HG03342 (cell line): ENCODE measurements at regions not wholly inside any gene's neighbourhood (a gene's known extent, or its start where the extent isn't known, plus 50 kb on each side); places are given as distances from the start of the nearest gene placed in this dataset.

Experiments used
- ATAC-seq: cut with Tn5 transposase; IDR thresholded peaks from one replicate; pipeline ENCODE4 v1.9.1; 2021; ENCODE audit warnings: mild to moderate bottlenecking, moderate library complexity; ENCODE audit not compliant: unreplicated experiment

- ATAC-seq: no peak
Observed at GRCh38 chr13:106384516-106384915, 150.9 kb downstream of the EFNB2 start.

GRCh38 chr13:106383791-106384190 is 151.7 kb downstream of the EFNB2 start:
- ATAC-seq: no peak

GRCh38 chr13:106382534-106382933 is 152.9 kb downstream of the EFNB2 start:
- ATAC-seq: no peak

GRCh38 chr13:106381091-106381490 is 154.4 kb downstream of the EFNB2 start:
- no peak for ATAC-seq

- ATAC-seq: no peak
Observed at GRCh38 chr13:106377931-106378662, 157.4 kb downstream of the EFNB2 start.

GRCh38 chr13:106377341-106377740 is 158.1 kb downstream of the EFNB2 start:
- no peak for ATAC-seq

GRCh38 chr13:106376401-106377112 is 158.9 kb downstream of the EFNB2 start:
- ATAC-seq: no peak

GRCh38 chr13:106375085-106375484 is 160.4 kb downstream of the EFNB2 start:
- no peak for ATAC-seq

GRCh38 chr13:106374631-106375030 is 160.8 kb downstream of the EFNB2 start:
- no peak for ATAC-seq

- ATAC-seq: peak; percentile 74
Observed at GRCh38 chr13:106373989-106374572, 161.4 kb downstream of the EFNB2 start.

GRCh38 chr13:106373304-106373988 is 162.0 kb downstream of the EFNB2 start:
- peak; percentile 60 for ATAC-seq

- ATAC-seq: peak; percentile 32
Observed at GRCh38 chr13:106372199-106373155, 163.0 kb downstream of the EFNB2 start.

- no peak for ATAC-seq
Observed at GRCh38 chr13:106371024-106371423, 164.4 kb downstream of the EFNB2 start.

GRCh38 chr13:106369858-106370257 is 165.6 kb downstream of the EFNB2 start:
- no peak for ATAC-seq

- ATAC-seq: no peak
Observed at GRCh38 chr13:106369091-106369490, 166.4 kb downstream of the EFNB2 start.

GRCh38 chr13:106367361-106367971 is 168.0 kb downstream of the EFNB2 start:
- no peak for ATAC-seq

GRCh38 chr13:106362707-106363106 is 172.8 kb downstream of the EFNB2 start:
- ATAC-seq: no peak

GRCh38 chr13:106361621-106362020 is 173.8 kb downstream of the EFNB2 start:
- no peak for ATAC-seq

GRCh38 chr13:106357198-106357597 is 178.3 kb downstream of the EFNB2 start:
- ATAC-seq: no peak

GRCh38 chr13:106355866-106356265 is 179.6 kb downstream of the EFNB2 start:
- ATAC-seq: no peak
